ENCODE measurements at regions not wholly inside any gene's neighbourhood (a gene's known extent, or its start where the extent isn't known, plus 50 kb on each side); places are given as distances from the start of the nearest gene placed in this dataset.

- TF ChIP-seq CTCF (IDR thresholded peaks at IDR 0.05) (no peak), EZH2 (IDR thresholded peaks at IDR 0.05; ENCODE audit: borderline replicate concordance, insufficient read depth, low read depth, low read length, poor library complexity, severe bottlenecking) (no peak)
Measured at GRCh38 chr2:236511266-236511665, 58.4 kb upstream of the ACKR3 start.

All from B cell (primary cell).